Smooth muscle cell (in vitro differentiated cells): ENCODE measurements at regions not wholly inside any gene's neighbourhood (a gene's known extent, or its start where the extent isn't known, plus 50 kb on each side); places are given as distances from the start of the nearest gene placed in this dataset.

Experiments used
- DNase-seq: peaks from one replicate; lab custom pipeline; 2025; ENCODE audit not compliant: unreplicated experiment; lab: John Stamatoyannopoulos, UW
- H2AFZ ChIP-seq: fragments of 200-600 bp; sonication (generic); 2 replicates; pipeline ENCODE4 v1.6.0; 2016; ENCODE audit warnings: antibody characterized with exemption, low read depth, mild to moderate bottlenecking
- H3F3A ChIP-seq: fragments of 200-600 bp; sonication (generic); 2 replicates; pipeline ENCODE4 v1.6.0; 2017; ENCODE audit warnings: antibody characterized with exemption, low read depth
- H3K27ac ChIP-seq: fragments of 200-600 bp; sonication (generic); 2 replicates; pipeline ENCODE4 v1.5.1; 2016; ENCODE audit warnings: low read depth, mild to moderate bottlenecking
- H3K27me3 ChIP-seq: fragments of 200-600 bp; sonication (generic); 2 replicates; pipeline ENCODE4 v1.6.1; 2016; ENCODE audit warnings: low read depth, mild to moderate bottlenecking
- H3K36me3 ChIP-seq: fragments of 200-600 bp; sonication (generic); 2 replicates; pipeline ENCODE4 v1.5.1; 2016; ENCODE audit warnings: low read depth
- H3K4me1 ChIP-seq: fragments of 200-600 bp; sonication (generic); 2 replicates; pipeline ENCODE4 v1.5.1; 2016; ENCODE audit warnings: low read depth
- H3K4me2 ChIP-seq: fragments of 200-600 bp; sonication (generic); 2 replicates; pipeline ENCODE4 v1.6.0; 2016; ENCODE audit warnings: mild to moderate bottlenecking
- H3K4me3 ChIP-seq: fragments of 200-600 bp; sonication (generic); 2 replicates; pipeline ENCODE4 v1.5.1; 2016; ENCODE audit warnings: mild to moderate bottlenecking
- H3K79me2 ChIP-seq: fragments of 200-600 bp; sonication (generic); 2 replicates; pipeline ENCODE4 v1.6.0; 2016; ENCODE audit warnings: low read depth, mild to moderate bottlenecking
- H3K9ac ChIP-seq: fragments of 200-600 bp; sonication (generic); 2 replicates; pipeline ENCODE4 v1.6.0; 2016; ENCODE audit warnings: low read depth
- H3K9me3 ChIP-seq: fragments of 200-600 bp; sonication (generic); replicated peaks from 2 replicates; pipeline ENCODE4 v1.5.1; 2016; ENCODE audit warnings: low read depth
- H4K20me1 ChIP-seq: fragments of 200-600 bp; sonication (generic); 2 replicates; pipeline ENCODE4 v1.6.0; 2016; ENCODE audit warnings: low read depth
- WGBS: methylation state at CpG from one replicate; pipeline ENCODE4 v1.1.7; 2016; ENCODE audit warnings: low lambda C conversion rate; 5-methylcytosine and 5-hydroxymethylcytosine counted together
- TF ChIP-seq, protein P1 (sequence below): fragments of 200-600 bp; sonication (generic); IDR thresholded peaks from 2 replicates; pipeline ENCODE4 v1.5.1; 2017; ENCODE audit warnings: borderline replicate concordance, mild to moderate bottlenecking, antibody characterized with exemption; ENCODE audit not compliant: insufficient read depth, poor library complexity, severe bottlenecking

DNA sequence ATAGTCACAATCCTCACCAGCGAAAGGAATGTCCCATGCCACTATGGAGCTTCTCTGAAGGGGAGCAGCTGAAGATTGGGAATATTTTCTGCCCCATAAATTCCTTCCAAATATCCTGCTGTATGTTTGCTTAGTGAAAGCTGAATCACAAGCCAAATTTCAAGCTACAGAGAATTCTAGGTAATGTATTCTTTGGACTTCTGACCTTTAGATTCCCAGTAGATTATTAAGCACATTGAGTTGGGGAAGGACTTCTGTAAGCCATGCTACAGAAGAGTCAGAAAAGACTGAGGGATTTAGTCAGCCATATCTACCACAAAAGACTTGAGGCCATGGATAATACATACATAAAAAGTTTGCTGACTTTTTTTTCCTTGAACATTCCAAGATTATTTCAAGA, 1342.0 kb upstream of the NUDT12 start:
- Histone ChIP-seq H3K9ac (no peak overlapping the region), H4K20me1 (no peaks in the 10 kb centered on the region), H3K9me3 (no peaks in the 10 kb centered on the region), H3K4me2 (no peak overlapping the region), H3K27ac (no peak overlapping the region), H2AFZ (no peak overlapping the region), H3K4me1 (no peaks in the 10 kb centered on the region), H3K27me3 (no peaks in the 10 kb centered on the region), H3K36me3 (no peaks in the 10 kb centered on the region), H3K79me2 (no peaks in the 10 kb centered on the region), H3F3A (no peaks in the 10 kb centered on the region), H3K4me3 (no peak overlapping the region)
- 100% methylated on average over 1 of the region's 1 CpG for WGBS
- no peak for DNase-seq
- TF ChIP-seq, protein P1, sequence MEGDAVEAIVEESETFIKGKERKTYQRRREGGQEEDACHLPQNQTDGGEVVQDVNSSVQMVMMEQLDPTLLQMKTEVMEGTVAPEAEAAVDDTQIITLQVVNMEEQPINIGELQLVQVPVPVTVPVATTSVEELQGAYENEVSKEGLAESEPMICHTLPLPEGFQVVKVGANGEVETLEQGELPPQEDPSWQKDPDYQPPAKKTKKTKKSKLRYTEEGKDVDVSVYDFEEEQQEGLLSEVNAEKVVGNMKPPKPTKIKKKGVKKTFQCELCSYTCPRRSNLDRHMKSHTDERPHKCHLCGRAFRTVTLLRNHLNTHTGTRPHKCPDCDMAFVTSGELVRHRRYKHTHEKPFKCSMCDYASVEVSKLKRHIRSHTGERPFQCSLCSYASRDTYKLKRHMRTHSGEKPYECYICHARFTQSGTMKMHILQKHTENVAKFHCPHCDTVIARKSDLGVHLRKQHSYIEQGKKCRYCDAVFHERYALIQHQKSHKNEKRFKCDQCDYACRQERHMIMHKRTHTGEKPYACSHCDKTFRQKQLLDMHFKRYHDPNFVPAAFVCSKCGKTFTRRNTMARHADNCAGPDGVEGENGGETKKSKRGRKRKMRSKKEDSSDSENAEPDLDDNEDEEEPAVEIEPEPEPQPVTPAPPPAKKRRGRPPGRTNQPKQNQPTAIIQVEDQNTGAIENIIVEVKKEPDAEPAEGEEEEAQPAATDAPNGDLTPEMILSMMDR, result no peak

DNA sequence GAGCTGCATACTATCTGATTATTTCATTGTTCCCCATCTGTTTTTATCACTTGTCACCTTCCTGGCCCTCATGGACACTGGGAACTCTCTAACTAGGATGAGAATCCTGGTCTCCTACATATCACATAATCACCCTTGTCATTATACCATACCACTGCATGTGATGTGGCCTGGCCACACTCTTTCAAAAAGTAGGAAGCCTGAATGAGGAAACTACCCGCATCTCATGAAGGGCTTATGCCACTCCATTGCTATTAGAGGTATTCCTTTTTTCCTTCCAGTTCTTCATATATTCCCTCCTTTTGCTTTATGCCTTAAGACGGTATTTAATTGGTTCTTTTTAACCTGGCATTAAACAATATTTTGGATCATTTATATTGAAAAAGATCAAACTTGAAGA, 1341.4 kb upstream of the NUDT12 start:
- H3K9me3 ChIP-seq, result no peaks in the 10 kb centered on the region
- no peaks in the 10 kb centered on the region for H3K27me3 ChIP-seq
- WGBS, result 66% methylated on average over 2 of the region's 2 CpGs
- DNase-seq, result no peak
- no peak overlapping the region for H3K27ac ChIP-seq
- H3K36me3 ChIP-seq, result no peaks in the 10 kb centered on the region
- H3F3A ChIP-seq, result no peaks in the 10 kb centered on the region
- H4K20me1 ChIP-seq, result no peaks in the 10 kb centered on the region
- no peak overlapping the region for H2AFZ ChIP-seq
- TF ChIP-seq, protein P1, result no peak
- no peaks in the 10 kb centered on the region for H3K79me2 ChIP-seq
- H3K4me3 ChIP-seq, result no peak overlapping the region
- no peaks in the 10 kb centered on the region for H3K4me1 ChIP-seq
- H3K9ac ChIP-seq, result no peak overlapping the region
- H3K4me2 ChIP-seq, result no peak overlapping the region

DNA sequence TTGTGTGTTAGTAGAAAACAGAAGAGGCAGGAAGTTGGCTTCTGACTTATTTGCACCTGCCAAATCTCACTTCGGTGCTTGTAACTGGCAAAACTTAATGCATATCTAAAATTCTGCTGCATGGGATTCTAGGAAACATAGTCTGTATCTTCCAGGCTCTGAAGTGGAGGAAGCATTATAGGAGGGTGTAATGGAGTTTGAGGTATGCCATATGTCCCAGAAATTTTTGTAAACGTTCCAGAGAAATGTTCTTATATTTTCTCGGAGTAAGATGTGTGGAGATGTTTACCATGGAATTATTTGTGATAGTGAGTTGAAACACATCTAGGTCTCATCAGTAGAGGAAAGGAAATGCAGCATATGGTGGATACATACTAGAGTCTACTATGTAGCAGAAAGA, 1329.0 kb upstream of the NUDT12 start:
- Histone ChIP-seq H3K27ac (no peak overlapping the region), H3K4me1 (no peaks in the 10 kb centered on the region), H4K20me1 (no peaks in the 10 kb centered on the region), H3F3A (no peaks in the 10 kb centered on the region), H3K36me3 (no peaks in the 10 kb centered on the region), H2AFZ (no peak overlapping the region), H3K4me3 (no peak overlapping the region), H3K4me2 (no peak overlapping the region), H3K27me3 (no peaks in the 10 kb centered on the region), H3K9me3 (no peaks in the 10 kb centered on the region), H3K9ac (no peak overlapping the region), H3K79me2 (no peaks in the 10 kb centered on the region)
- no peak for DNase-seq
- WGBS, result 85% methylated on average over 3 of the region's 3 CpGs
- TF ChIP-seq, protein P1, result no peak

DNA sequence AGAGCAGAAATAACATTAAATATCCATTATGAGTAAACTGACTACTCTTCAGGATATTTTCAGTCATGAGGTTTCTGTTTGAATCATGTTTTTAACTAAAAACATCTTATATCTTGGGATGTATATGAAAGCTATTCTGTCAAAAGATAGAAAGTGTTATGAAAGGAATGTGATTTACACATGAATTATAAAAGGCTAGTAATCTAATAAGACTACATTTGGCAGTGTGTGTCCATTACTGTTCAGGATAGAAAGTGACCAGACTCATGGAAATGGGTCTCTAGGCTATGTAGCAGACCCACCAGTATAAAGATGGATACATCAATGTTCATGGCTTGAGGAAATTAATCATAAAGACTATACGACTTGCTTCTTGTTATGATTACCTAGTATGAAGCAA, 1328.2 kb upstream of the NUDT12 start:
- WGBS, result 78% methylated on average over 1 of the region's 1 CpG
- H3K4me1 ChIP-seq, result no peaks in the 10 kb centered on the region
- no peak overlapping the region for H3K9ac ChIP-seq
- no peaks in the 10 kb centered on the region for H3K27me3 ChIP-seq
- no peaks in the 10 kb centered on the region for H4K20me1 ChIP-seq
- no peak for DNase-seq
- no peak overlapping the region for H2AFZ ChIP-seq
- H3K27ac ChIP-seq, result no peak overlapping the region
- no peaks in the 10 kb centered on the region for H3K79me2 ChIP-seq
- no peak overlapping the region for H3K4me2 ChIP-seq
- no peaks in the 10 kb centered on the region for H3K9me3 ChIP-seq
- no peak overlapping the region for H3K4me3 ChIP-seq
- H3K36me3 ChIP-seq, result no peaks in the 10 kb centered on the region
- TF ChIP-seq, protein P1, result no peak
- H3F3A ChIP-seq, result no peaks in the 10 kb centered on the region
